Hematopoietic multipotent progenitor cell treated with erythropoietin and hydrocortisone succinate and interleukin-3 and kit ligand, for 17 days (in vitro differentiated cells): ENCODE measurements at regions not wholly inside any gene's neighbourhood (a gene's known extent, or its start where the extent isn't known, plus 50 kb on each side); places are given as distances from the start of the nearest gene placed in this dataset.
"Not testable (repeated sequence)": the region's sequence is repeated elsewhere in the genome, so short reads cannot be mapped to it uniquely, and the experiment has no call there.

Experiments
- DNase-seq: peaks from one replicate; pipeline ENCODE4 v3.0.0-alpha.2; 2015; ENCODE audit warnings: low spot score

GRCh38 chr20:1845163-1845523 is 50.1 kb upstream of the SIRPA start:
- DNase-seq = no peak

- DNase-seq = no peak
Observed at GRCh38 chr20:1844325-1845162, 50.7 kb upstream of the SIRPA start.

- no peak for DNase-seq
Observed at GRCh38 chr20:1842281-1842680, 52.9 kb upstream of the SIRPA start.

GRCh38 chr20:1841554-1842140 is 53.6 kb upstream of the SIRPA start:
- no peak for DNase-seq

GRCh38 chr20:1840817-1841553 is 54.2 kb upstream of the SIRPA start:
- DNase-seq = no peak

GRCh38 chr20:1839376-1840317 is 55.6 kb upstream of the SIRPA start:
- not testable (repeated sequence) for DNase-seq

- DNase-seq = no peak
Observed at GRCh38 chr20:1838556-1839279, 56.5 kb upstream of the SIRPA start.

GRCh38 chr20:1835186-1836035 is 59.8 kb upstream of the SIRPA start:
- no peak for DNase-seq

GRCh38 chr20:1833728-1834726 is 61.2 kb upstream of the SIRPA start:
- DNase-seq = no peak

GRCh38 chr20:1833216-1833615 is 62.0 kb upstream of the SIRPA start:
- DNase-seq = no peak

GRCh38 chr20:1832634-1833033 is 62.6 kb upstream of the SIRPA start:
- no peak for DNase-seq

GRCh38 chr20:1831606-1832005 is 63.6 kb upstream of the SIRPA start:
- no peak for DNase-seq

- no peak for DNase-seq
Observed at GRCh38 chr20:1831096-1831495, 64.1 kb upstream of the SIRPA start.

- DNase-seq = no peak
Observed at GRCh38 chr20:1830240-1830639, 65.0 kb upstream of the SIRPA start.

- no peak for DNase-seq
Observed at GRCh38 chr20:1829531-1829930, 65.7 kb upstream of the SIRPA start.

- no peak for DNase-seq
Observed at GRCh38 chr20:1828786-1829131, 66.4 kb upstream of the SIRPA start.

- no peak for DNase-seq
Observed at GRCh38 chr20:1827974-1828785, 67.0 kb upstream of the SIRPA start.

- no peak for DNase-seq
Observed at GRCh38 chr20:1827510-1827973, 67.7 kb upstream of the SIRPA start.
